Uterus (tissue), 3 donors: ENCODE measurements at regions not wholly inside any gene's neighbourhood (a gene's known extent, or its start where the extent isn't known, plus 50 kb on each side); places are given as distances from the start of the nearest gene placed in this dataset.

ENCODE experiments used
- DNase-seq, 2 donors: peaks; one replicate each; pipeline ENCODE4 v3.0.0-alpha.2; 2019 to 2020
- H3K27ac ChIP-seq, 2 donors: fragments of 200-600 bp; sonication (generic); 1 replicate in 1 of 2; 2 replicates in 1 of 2; pipeline ENCODE4 v1.5.1; 2016 to 2018
- H3K27me3 ChIP-seq, 2 donors: fragments of 200-600 bp; sonication (generic); one replicate each; pipeline ENCODE4 v1.5.1; 2018 to 2019; ENCODE audit warnings: control low read depth in 1 of 2
- H3K36me3 ChIP-seq, 2 donors: fragments of 200-600 bp; sonication (generic); one replicate each; pipeline ENCODE4 v1.5.1; 2019; ENCODE audit warnings: control low read depth in 1 of 2
- H3K4me1 ChIP-seq, 2 donors: fragments of 200-600 bp; sonication (generic); one replicate each; pipeline ENCODE4 v1.5.1; 2018 to 2019; ENCODE audit warnings: control low read depth in 1 of 2
- H3K4me3 ChIP-seq, 2 donors: fragments of 200-600 bp; sonication (generic); 1 replicate in 1 of 2; 2 replicates in 1 of 2; pipeline ENCODE4 v1.5.1; 2018 to 2019; ENCODE audit warnings: mild to moderate bottlenecking in 1 of 2
- H3K9me3 ChIP-seq, 2 donors: fragments of 200-600 bp; sonication (generic); one replicate each; pipeline ENCODE4 v1.5.1; 2019; ENCODE audit warnings: control low read depth in 1 of 2
- CTCF ChIP-seq, 4 experiments: fragments of 200-600 bp in 2 of 4; fragments of 450-650 bp in 2 of 4; sonication (generic) in 2 of 4; IDR thresholded peaks; one replicate each; pipeline ENCODE4 v1.5.1; 2016 to 2019; ENCODE audit warnings: antibody characterized with exemption in 4 of 4, mild to moderate bottlenecking in 2 of 4, moderate library complexity in 1 of 4
- POLR2A ChIP-seq, 2 donors: fragments of 450-650 bp; IDR thresholded peaks; one replicate each; pipeline ENCODE4 v1.6.1; 2016; ENCODE audit warnings: antibody characterized with exemption in 2 of 2, mild to moderate bottlenecking in 1 of 2, moderate library complexity in 1 of 2
- intact Hi-C: fragments of 100-400 bp; cut with DNase I; formaldehyde crosslinking; loops from one replicate; pipeline ENCODE4 v1.15.1; 2023; ENCODE audit warnings: low total_unique reads
- donor health status: DM: yes; HTN: yes; CAD: no.

- no peak for DNase-seq
- no peak overlapping the region for H3K27ac ChIP-seq
- no peaks in the 10 kb centered on the region for H3K36me3 ChIP-seq
- H3K27me3 ChIP-seq = no peaks in the 10 kb centered on the region
- H3K9me3 ChIP-seq = no peaks in the 10 kb centered on the region
- H3K4me3 ChIP-seq = no peak overlapping the region
- intact Hi-C loops = no loop called here
- H3K4me1 ChIP-seq = no peaks in the 10 kb centered on the region
- TF ChIP-seq POLR2A (IDR thresholded peaks at IDR 0.05) (no peak), CTCF (IDR thresholded peaks at IDR 0.05) (no peak)
Measured at GRCh38 chr4:127534041-127534825, 98.5 kb upstream of the INTU start.

GRCh38 chr4:127538016-127538415 lies 94.7 kb upstream of the INTU start:
- TF ChIP-seq POLR2A (IDR thresholded peaks at IDR 0.05) (no peak), CTCF (IDR thresholded peaks at IDR 0.05) (no peak)
- no peak overlapping the region for H3K27ac ChIP-seq
- H3K4me3 ChIP-seq = no peak overlapping the region
- H3K9me3 ChIP-seq = no peaks in the 10 kb centered on the region
- DNase-seq = no peak
- no peaks in the 10 kb centered on the region for H3K4me1 ChIP-seq
- H3K36me3 ChIP-seq = no peaks in the 10 kb centered on the region
- no peaks in the 10 kb centered on the region for H3K27me3 ChIP-seq
- intact Hi-C loops = no loop called here

GRCh38 chr4:127540497-127541025 lies 92.2 kb upstream of the INTU start:
- TF ChIP-seq CTCF (IDR thresholded peaks at IDR 0.05) (no peak), POLR2A (IDR thresholded peaks at IDR 0.05) (no peak)
- H3K4me3 ChIP-seq = no peak overlapping the region
- no peaks in the 10 kb centered on the region for H3K9me3 ChIP-seq
- H3K27me3 ChIP-seq = no peaks in the 10 kb centered on the region
- H3K4me1 ChIP-seq = no peaks in the 10 kb centered on the region
- intact Hi-C loops = no loop called here
- DNase-seq = no peak
- H3K27ac ChIP-seq = no peak overlapping the region
- H3K36me3 ChIP-seq = no peaks in the 10 kb centered on the region

- intact Hi-C loops = no loop called here
- TF ChIP-seq CTCF (IDR thresholded peaks at IDR 0.05) = no peak
- no peak for TF ChIP-seq POLR2A (IDR thresholded peaks at IDR 0.05)
- no peak overlapping the region for H3K27ac ChIP-seq
Measured at GRCh38 chr4:127545271-127545670, 87.5 kb upstream of the INTU start.

More at GRCh38 chr4:127545271-127545670, 87.5 kb upstream of the INTU start:
- no peaks in the 10 kb centered on the region for H3K27me3 ChIP-seq
- no peaks in the 10 kb centered on the region for H3K9me3 ChIP-seq
- H3K4me1 ChIP-seq = no peaks in the 10 kb centered on the region
- DNase-seq = no peak
- H3K36me3 ChIP-seq = no peaks in the 10 kb centered on the region
- H3K4me3 ChIP-seq = no peak overlapping the region
